CD4-positive, alpha-beta T cell treated with Interferon alpha-2 for 1 hour (primary cell): ENCODE measurements at regions not wholly inside any gene's neighbourhood (a gene's known extent, or its start where the extent isn't known, plus 50 kb on each side); places are given as distances from the start of the nearest gene placed in this dataset.
"Not testable (repeated sequence)": the region's sequence is repeated elsewhere in the genome, so short reads cannot be mapped to it uniquely, and the experiment has no call there.

Source experiments
- DNase-seq, 2 donors: peaks; one replicate each; pipeline ENCODE4 v3.0.0-alpha.2; 2020 to 2022

DNA sequence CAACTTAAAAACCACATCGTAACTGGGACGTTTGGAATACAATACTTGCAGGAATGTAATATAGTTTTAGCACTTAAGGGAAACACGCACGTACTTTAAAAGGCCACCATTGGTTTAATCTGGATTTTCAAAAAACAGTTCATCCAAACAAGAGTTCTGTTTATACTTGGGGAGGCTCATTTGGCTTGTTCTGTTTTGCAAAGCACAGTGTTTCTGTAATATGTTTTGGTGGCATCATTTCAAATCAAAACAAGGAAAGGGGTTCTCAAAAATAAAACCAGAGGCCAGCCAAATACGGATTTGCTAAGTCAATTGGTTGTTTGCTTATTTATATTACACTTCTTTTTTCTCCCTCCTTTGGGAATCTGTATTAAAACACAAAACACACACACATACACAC lies 656.1 kb upstream of the SOX9 start:
- DNase-seq: no peak

DNA sequence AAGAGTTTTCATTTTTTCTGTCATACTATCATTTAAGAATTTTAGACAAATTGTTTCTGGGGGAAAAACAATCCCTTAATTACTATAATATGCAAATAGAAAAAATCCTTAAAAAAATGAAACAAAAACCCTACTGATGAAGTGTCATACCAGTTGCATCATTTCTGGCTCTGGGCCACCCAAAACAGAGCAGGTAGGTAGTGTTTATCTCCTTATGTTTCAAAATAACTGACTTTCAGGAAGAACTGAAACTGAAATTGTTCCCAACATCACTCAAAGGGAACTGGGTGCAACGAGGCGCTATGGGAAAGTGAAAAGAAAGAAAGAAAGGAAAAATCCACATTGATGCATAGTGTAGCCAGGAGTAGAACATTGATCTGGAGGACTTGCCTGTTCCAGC lies 653.1 kb upstream of the SOX9 start:
- no peak for DNase-seq

DNA sequence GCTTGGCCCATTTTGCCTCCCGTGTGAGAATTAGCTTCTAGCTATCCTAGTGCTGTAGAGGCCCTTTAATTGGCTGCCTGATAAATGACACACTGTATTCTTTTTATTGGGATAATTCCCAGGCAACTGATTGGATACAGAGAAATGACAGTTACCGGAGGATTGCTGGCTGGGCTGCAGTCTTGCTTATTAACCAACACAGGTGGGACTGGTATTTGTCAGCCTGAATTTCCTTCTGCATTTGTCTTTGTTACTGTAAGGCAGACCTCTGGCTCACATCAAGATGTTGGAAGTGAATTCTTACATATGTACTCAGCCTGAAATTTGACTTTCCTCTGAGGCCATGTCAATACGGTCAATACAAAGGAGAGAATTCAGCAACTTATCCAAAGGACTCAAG lies 650.8 kb upstream of the SOX9 start:
- DNase-seq: no peak

DNA sequence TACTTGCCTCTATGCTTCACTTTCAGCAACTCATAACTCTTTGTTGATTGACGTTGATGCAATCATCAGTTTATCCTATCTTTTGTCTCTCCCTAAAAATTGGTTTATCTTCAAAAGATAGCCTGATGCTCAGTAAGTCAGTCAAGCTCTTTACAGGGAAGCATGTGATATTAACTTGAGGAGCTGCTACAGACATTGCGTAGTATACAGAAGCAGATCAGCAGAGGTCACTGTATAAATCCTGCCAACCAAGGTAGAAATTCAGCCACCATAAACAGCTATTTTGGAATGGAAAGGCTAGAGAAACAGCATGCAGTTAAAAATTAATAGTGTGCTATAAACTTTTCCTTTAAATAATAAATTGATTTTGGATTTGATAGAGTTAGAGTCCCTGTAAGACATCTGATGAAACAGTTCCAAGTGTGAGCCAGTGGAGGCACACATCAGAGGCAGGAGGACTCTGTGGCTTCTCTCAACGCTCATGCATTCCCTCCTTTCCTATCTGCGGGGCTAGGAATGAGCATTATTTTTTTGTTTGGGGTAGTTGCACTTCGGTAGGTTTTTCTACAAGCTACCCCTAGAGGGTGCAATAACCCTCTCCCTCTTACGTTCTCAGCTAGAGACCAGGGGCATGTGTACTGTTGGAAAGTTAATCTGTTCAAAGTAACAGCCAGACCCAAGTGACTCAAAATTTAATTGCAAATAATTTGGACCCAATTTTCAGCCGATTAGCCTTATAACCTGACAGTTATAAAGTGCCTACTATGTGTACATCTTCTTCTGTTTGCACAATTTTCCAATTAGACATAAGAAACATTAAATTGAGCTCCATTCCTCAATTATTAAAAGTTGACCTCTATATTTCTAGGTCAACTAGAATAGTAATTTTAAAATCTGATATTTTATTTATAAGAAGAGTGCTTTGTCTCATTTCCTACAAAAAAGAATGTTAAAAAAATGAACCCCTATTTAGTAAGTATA lies 647.7 kb upstream of the SOX9 start:
- DNase-seq: no peak

DNA sequence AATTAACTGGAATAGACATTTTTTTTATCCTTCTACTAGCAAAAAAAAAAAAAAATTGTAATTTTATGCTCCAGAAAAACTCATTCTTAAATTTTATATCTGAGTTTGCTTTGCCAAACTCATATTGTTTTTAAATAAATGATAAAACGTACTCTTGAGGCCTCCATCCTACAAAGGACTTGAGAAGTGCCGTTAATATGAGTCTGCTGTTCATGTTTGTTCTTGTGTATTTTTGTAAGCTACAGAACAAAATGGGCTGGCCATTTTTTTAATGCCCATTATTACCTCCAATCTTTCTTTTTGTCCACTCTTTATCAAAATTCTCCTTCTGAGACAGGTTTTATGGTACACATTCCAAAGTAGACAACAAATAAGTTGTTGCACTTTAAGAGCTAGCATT lies 643.5 kb upstream of the SOX9 start:
- no peak for DNase-seq

DNA sequence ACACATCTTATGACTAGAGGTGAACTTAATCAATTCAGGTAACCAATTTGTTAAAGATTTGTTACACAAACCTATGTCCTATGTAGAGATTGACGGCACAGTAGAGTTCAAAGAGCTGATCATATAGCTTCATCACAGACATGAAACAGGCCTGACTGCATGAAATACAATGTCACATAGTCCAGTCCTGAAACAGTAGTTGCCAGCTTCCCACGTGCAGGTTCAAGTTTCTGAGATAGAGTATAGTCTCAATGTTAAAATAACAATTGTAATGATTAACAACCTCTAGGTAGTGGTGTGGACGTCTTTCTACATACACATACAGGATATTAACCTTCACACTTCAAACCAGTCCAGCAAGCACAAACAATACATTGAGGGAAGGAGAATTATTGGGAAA lies 640.7 kb upstream of the SOX9 start:
- DNase-seq: no peak

DNA sequence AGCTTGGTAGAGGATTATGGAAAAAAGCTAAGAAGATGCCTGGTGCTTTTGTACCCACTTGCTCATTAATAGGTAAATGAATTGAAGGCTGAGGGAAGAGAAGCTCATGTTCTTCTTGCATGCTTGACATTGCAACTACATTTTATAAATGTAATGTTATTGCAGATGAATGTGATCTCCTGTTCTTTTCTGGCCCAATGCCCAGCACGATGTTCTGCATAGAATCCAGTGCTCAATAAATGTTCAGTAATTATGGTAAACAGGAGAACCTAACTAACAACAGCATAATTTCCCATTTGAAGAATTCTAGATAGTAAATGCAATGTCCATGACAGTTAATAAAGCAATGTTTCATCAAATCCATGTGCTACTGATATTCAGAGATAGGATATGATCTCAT lies 638.2 kb upstream of the SOX9 start:
- DNase-seq: no peak

DNA sequence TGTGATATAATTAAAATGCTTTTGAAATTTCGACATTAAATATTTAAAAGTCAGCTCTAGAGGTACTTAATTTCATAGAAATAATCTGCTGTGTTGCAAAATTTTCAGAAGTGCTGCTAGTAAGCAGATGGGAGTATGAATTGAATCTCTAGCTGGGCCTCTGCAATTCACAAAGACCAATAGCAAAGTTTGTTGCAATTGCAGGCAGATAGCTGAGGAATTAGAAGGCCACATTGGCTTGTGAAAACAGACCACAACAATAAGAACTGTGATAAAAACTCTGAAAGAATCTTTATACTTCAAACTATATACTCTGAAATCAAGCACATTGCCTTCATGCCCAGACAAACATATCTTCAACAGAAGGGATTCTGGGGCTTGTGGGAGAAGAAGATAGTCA lies 636.3 kb upstream of the SOX9 start:
- no peak for DNase-seq

DNA sequence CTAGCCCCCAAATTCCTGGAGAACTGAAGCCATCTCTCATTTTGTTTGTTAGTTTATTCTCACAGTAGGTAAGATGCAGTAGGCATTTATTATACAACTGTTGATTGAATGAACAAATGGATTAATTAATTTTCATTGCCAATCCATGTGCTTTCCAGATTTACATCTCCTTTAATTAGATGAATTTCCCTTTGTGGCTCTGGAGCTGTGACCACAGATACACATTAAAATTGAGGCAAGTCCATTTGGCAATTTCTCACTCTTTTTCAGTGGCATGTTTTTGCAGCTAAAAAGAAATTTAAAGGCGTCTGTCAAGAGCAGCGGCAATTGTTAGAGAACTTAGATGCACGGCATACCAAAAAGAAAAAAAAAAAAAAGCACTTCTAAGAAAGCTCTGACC lies 635.4 kb upstream of the SOX9 start:
- no peak for DNase-seq

DNA sequence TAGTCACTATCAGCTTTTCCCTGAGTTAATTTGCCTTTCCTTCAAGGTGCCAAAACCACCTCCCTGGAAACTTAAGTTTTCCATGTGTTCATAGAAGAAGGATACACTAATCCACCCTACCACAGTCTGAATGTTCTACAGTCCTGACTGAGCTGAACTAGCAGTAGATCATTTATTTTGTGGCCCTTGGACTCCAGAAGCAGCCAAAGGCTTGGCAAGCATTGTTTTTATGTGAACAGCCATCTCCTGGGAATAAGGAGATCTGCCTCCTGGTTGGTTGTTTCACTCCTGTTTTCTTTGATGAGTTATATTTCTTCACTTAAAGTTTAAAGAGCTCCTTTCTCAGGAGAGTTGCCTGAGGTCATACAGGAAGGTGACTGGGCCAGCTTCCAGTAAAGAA lies 634.6 kb upstream of the SOX9 start:
- no peak for DNase-seq

DNA sequence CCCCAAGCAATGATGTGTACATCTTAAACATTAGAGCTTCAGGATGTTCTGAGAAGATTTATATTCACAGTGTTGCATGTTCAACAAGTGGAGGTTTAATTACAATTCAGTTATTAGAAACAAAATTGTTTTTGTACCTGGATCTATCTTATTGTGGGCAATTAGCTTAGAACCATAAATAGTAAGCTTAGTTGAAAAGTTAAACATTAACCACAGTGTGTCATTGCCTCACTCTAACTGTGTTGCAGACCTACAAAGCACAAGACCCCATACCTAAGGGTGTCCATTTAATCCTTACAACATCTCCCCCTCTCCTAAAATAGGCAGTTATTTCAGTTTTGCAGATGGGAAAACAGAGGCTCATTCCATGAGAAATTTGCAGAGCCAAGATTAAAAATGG lies 632.0 kb upstream of the SOX9 start:
- DNase-seq: no peak

DNA sequence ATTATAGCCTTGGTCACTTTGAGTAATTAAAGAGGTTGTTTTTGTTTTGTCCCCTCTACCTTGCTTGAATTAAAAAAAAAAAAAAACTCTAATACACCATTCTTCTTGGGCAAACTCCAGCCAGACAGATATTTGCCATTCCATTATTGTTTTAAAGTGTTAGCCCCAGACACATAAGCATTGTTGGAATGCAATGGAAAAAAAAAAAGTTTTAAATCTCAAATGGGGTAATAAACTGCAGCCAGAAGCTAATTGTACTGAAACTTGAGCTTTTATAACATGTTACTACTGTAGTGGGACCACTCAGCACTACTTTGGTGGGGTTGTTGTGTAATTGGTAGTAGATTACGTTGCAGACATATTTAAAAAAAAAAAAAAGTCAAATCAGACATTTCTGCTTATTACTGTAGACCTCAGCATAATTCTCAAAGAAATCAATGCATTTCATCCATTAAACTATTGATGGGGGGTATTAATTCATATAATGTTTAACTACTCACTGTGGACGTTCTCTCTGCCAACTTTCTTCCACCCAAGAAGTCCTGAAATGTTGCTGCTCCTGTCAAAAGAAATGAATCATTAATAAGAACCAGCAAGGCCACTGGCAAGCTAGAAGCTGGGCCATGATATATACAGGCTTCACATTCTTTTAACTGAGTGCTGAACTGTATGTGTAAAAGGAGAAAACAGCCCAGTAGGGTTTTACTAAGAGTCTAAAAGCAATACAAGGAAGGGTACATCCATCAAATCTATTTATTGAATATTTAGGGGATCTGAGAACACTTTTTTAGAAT lies 626.6 kb upstream of the SOX9 start:
- DNase-seq: no peak

DNA sequence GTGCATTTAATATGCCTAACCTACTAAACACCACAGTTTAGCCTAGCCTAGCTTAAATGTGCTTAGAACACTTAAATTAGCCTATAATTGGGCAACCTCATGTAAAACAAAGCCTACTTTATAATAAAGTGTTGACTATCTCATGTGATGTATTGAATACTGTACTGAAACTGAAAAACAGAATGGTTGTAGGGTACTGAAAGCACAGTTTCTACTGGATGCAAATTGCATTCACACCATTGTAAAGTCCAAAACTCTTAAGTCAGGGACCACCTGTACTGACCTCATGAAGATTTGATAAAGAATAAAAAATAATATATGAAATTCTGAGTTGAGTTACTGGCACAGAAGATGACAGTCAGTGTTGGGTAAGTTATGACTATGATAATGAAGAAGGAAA lies 625.4 kb upstream of the SOX9 start:
- DNase-seq: no peak

DNA sequence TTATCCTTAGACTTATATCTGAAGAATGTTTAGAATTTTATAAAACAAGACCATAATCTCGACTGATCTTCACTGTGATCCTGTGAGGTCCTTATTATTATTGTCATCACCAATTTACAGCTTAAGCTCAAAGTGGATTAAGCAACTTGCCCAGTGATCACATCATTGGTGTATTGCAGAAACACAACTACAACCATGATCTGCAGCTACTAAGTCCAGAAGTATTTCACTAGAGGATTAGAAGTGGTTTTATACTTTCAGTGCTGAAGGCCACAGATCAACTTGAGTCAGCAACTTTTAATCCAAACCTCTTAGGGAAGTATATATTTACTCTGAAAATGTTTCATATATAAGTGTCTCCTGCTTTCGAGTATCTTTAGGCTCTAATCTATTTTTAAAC lies 624.3 kb upstream of the SOX9 start:
- DNase-seq: no peak

DNA sequence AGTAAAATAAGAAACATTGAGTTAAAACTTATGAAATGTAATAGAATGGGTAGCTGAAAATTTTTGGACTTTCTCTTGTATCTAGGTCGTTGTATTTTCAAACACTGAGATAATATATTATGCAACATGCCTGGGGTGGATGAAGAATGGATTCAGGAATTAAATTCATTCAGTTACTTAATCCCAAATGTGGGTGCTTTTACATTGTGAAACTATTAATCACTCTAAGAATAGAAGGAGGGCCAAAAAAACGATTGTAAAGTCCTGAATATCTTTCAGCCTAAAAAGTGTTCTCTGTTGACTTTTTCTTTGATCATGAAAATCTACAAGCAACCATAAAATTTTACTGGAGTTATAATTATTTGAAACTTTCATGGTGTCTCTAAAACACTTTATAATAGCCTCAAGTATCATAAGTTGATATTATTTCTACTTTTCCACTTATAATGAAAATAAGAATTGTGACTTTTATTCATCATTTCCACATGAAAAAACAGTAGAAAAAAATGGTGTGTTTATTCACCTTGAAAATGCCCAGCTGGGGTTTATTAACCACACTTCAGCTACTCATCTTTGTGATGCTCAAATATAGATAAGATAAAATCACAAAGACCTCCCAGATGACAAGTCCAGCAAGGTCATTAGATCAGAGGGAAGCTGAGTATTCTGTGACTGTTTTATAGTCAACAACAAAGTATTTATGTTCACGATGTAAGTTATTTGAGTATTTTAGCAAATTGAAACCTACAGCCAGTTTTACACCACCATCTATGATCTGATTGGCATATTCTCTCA lies 619.9 kb upstream of the SOX9 start:
- no peak for DNase-seq

DNA sequence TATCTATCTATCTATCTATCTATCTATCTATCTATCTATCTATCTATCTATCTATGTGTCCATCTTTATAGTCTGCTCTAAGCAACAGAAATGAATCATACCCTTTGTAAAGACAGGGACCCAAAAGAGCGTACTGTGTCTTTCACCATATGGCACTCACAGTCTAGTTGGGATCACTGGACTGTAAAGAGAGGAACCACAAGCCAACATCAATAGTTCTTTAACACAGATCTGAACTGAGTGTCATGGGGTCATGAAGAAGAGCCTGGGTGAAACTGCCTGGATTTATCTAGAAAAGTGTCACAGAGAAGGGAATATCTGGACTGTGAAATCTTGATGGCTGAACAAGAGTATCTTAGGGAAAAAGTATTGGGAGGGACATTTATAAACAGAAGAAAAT lies 619.1 kb upstream of the SOX9 start:
- no peak for DNase-seq

DNA sequence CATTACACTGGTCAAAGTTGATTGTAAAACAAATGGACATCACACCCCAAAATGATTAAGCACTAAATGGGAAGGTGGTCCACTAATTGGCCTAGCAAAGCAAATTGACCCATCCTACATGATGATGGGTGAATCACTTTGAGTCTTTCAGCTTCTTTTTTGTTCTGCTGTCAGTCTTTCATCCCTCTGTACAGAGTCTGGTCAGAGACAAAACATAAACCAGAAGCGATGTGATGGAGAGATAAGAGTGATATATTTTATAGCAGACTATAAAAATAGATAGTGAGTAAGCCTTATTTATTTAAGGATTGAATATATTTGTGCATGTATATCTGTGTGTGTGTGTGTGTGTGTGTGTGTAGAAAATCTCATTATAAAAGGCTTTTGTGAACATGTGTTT lies 618.4 kb upstream of the SOX9 start:
- no peak for DNase-seq

DNA sequence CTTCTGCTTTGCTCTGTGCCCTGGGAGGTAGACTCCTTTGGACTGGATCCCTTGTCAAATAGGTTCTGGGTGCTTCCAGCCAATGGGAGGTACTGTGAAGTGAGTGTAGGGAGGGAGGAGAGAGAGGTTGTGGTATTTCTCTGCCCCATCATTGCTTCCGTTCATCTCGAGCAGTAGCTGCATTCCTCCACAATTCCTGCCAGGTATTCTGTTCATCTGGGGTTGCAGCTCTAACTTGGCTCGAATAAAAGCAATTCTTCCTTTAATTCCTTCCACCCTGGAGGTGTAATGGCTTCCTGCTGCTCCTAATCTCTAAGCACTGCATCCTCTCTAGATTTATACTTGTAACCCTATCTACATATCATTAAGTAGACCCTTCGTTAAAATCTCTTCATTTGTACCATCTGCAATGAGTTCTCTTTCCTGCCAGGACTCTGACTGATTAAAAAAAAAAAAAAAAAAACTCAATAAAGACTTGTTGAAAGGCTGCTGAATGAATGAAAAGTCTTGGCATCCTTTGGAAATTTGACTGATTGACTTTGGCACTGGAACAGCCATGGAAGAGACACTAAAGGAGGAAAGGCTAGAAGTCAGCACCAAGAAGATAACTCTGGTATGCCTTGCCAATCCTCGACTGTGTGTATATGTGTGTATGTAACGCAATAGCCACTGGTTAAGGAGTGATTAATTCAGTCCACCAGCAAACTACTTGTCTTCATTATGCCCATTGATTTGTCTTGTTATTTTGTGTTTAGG lies 616.9 kb upstream of the SOX9 start:
- DNase-seq: no peak

DNA sequence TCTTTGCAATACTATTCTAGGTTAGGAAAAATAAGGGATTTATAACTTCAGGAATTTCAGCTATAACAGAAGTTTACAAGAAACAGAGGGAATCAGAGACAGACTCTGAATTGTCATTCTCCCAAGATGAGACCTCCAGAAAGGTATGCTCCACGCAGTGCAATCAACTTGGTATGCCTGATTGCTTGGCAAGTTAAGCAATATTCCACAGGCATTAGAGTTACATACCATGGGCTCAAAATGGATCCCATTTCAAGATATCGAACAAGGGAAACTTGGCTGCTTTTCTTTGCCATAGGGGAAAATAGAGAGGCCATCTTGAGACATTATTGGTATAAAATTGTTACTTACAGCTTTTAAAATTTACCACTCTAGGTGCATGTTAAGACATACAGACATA lies 615.6 kb upstream of the SOX9 start:
- DNase-seq: no peak

DNA sequence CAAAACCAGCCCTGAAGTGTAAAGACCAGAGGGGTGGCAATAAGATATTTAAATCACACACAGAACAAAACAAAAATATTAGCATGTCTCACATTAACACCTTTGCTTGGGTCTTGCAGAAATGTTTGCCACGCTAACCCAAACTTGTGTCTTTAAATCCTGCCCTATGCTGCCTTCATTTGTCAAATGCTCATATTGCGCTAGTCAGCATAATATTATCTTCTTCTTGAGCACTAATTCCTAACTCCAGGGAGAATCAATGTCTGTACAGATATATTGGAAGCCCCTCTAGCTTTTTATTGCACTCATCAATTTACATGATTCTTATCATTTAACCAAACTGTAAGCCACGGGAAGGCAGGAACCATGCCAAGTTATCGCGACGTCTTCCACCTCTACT lies 614.8 kb upstream of the SOX9 start:
- DNase-seq: no peak

DNA sequence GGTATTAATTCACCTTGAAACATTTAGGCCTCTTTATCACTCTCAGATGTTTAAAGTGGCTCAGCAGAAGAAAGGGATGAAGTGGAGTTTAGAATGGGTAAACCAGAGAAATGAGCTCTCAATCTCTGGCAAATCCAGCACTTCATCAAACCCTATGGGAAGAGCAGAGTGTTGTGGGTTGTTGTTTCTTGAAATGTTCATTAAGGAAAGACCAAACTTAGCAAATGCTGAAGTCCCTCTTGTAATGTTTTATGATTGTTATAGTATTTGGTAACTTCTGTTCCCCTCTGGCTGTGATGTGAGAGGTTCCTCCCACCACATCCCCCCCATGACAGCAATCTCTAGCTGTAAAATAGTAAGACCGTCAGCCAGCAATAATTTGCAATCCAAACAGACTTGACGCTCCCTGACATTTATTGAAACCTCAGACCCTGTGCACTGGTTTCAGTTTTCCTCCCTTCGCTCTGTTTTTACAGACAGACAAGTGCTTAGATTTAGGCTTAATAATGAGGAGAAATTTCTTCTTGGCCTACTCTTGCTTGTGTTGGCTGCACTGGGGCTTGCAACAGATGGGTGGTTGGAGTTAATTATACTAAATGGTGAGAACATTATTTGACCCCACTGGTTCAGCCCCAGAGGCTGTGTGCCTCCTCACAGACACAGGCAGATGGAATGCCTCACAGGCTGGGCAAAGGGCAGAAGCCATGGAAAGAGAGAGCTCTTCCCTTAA lies 609.4 kb upstream of the SOX9 start:
- DNase-seq: no peak

DNA sequence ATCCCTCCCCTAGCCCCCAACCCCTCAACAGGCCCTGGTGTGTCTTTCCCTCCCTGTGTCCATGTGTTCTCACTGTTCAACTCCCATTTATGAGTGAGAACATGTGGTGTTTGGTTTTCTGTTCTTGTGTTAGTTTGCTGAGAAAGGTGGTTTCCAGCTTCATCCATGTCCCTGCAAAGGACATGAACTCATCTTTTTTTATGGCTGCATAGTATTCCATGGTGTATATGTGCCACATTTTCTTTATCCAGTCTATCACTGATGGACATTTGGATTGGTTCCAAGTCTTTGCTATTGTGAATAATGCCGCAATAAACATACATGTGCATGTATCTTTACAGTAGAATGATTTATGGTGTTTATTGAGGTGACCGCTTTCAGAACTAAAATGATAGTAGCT lies 607.1 kb upstream of the SOX9 start:
- not testable (repeated sequence) for DNase-seq
